ENCODE measurements at regions not wholly inside any gene's neighbourhood (a gene's known extent, or its start where the extent isn't known, plus 50 kb on each side); places are given as distances from the start of the nearest gene placed in this dataset.
A peak's percentile ranks its signal among the peaks of the same experiment; 100 is the strongest.

DNA sequence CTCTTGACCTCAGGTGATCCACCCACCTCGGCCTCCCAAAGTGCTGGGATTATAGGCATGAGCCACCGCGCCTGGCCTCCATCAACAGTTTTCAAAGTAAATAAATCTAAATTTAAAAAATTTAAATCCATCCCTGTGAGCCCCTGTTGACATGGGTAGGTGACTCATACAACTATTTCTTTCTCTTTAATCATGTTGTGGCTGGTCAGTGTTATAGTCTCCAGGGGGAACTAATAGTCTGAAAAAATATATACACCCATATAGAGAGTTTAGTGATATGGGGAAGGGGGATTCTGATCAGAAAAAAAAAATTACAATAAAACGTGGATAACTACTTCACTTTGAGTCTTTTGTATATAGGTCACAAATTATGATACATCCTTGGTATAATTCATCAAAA is 159.2 kb downstream of the ZNF608 start:
- no peak for DNase-seq (ENCODE audit: low read depth)
- no peak for TF ChIP-seq CTCF (conservative IDR thresholded peaks at IDR 0.05; ENCODE audit: low read depth, low read length)

DNA sequence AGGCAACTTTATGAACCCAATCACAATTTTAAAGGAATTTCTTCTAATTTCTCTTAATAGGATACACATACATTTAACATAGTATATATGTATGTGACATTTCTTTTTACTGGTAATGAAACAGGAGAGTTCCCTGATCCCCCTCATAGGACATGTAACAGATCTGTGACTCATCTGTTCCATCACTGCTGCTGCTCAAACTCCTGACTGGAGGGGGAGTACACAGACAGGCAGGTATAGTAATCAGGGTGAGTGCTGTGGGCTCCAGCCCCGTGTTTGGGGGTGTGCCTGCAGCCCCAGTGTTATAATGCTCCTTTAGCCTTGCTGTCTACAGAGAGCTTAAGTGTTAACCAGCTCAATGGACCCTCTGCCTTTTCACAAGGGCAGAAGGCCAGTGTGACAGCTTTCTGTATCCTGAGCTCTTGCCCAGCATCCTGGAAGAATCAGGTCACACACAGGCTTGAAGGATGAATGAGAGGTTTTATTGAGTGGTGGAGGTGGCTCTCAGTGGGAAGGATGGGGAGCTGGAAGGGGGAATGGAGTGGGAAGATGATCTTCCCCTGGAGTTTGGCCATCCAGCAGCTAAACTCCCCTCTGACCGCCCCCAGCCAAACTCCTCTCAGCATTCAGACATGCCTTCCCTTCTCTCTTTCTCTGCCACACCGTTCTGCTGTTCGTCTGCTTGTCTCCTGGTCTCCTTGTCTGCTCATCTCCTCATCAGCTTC is 161.3 kb downstream of the ZNF608 start:
- DNase-seq (ENCODE audit: low read depth) = no peak
- TF ChIP-seq CTCF (conservative IDR thresholded peaks at IDR 0.05; ENCODE audit: low read depth, low read length) = no peak
- H3K4me3 ChIP-seq (ENCODE audit: low read depth, low read length) = no peak overlapping the region

More for the DNA sequence above, 159.2 kb downstream of the ZNF608 start:
- no peak overlapping the region for H3K4me3 ChIP-seq (ENCODE audit: low read depth, low read length)

GRCh38 chr5:124583469-124584350 is 162.7 kb downstream of the ZNF608 start:
- peak; percentile 91 for DNase-seq (ENCODE audit: low read depth)
- no peak overlapping the region for H3K4me3 ChIP-seq (ENCODE audit: low read depth, low read length)
- no peak for TF ChIP-seq CTCF (conservative IDR thresholded peaks at IDR 0.05; ENCODE audit: low read depth, low read length)

GRCh38 chr5:124582561-124582840 is 163.9 kb downstream of the ZNF608 start:
- H3K4me3 ChIP-seq (ENCODE audit: low read depth, low read length) = no peak overlapping the region
- DNase-seq (ENCODE audit: low read depth) = no peak
- TF ChIP-seq CTCF (conservative IDR thresholded peaks at IDR 0.05; ENCODE audit: low read depth, low read length) = no peak

DNA sequence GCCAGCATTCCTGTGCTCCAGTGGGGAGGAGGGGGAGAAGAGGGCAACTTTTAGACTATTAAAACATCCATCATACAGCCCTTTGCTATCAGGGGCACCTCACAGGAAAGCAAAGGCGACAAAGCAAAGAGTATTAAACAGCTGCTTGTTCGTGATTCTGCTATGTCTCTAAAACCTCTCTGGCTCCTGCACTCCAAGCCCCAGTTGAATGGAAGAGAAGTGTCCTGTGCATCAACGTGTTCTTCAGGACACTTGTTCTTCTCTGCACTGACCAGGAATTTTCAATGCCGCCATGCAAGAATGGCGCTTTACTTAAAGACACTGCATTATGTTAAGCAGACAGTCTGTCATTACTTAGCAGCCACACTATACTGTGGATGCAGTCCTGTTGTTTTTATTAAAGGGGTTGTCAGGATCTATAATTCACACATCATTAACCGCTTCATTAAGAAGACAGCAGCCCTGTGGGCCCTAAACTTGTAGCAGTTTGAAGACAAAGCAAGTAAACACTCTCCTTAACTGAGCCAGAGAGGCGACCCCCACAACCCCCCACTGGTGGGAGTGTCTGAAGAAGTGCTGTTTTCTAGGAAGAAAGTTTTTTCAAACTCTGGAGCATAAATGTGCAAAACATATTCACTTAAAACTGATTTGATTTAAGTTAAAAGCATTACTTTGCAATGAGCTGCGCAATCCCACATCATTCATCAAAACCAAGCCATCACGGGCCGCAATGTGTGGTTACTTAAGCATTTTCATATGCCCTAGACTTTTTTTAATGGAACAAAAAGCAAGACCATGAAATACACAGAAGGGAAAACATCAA is 164.5 kb downstream of the ZNF608 start:
- no peak for DNase-seq (ENCODE audit: low read depth)
- H3K4me3 ChIP-seq (ENCODE audit: low read depth, low read length) = no peak overlapping the region
- TF ChIP-seq CTCF (conservative IDR thresholded peaks at IDR 0.05; ENCODE audit: low read depth, low read length) = no peak

- H3K4me3 ChIP-seq (ENCODE audit: low read depth, low read length) = no peak overlapping the region
- no peak for TF ChIP-seq CTCF (conservative IDR thresholded peaks at IDR 0.05; ENCODE audit: low read depth, low read length)
- peak; percentile 27 for DNase-seq (ENCODE audit: low read depth)
Measured at GRCh38 chr5:124580925-124581737, 165.3 kb downstream of the ZNF608 start.

Data from choroid plexus epithelial cell (primary cell).